GM12865 (cell line): ENCODE measurements at regions not wholly inside any gene's neighbourhood (a gene's known extent, or its start where the extent isn't known, plus 50 kb on each side); places are given as distances from the start of the nearest gene placed in this dataset.

Experiments
- DNase-seq: peaks from one replicate; pipeline ENCODE4 v3.0.0; 2010; ENCODE audit warnings: low read depth
- H3K4me3 ChIP-seq: 2 replicates; pipeline ENCODE4 v1.5.1; 2011; ENCODE audit warnings: mild to moderate bottlenecking, low read depth, low read length, control low read depth
- CTCF ChIP-seq: IDR thresholded peaks from 2 replicates; pipeline ENCODE4 v1.5.1; 2011; ENCODE audit warnings: low read length, control low read depth, low read depth, inconsistent platforms; ENCODE audit not compliant: insufficient read depth; ENCODE audit errors: missing control alignments

GRCh38 chr1:232364654-232365382, 265.1 kb downstream of the SIPA1L2 start:
- no peak for TF ChIP-seq CTCF

GRCh38 chr1:232363008-232363407, 266.9 kb downstream of the SIPA1L2 start:
- no peak for DNase-seq
- H3K4me3 ChIP-seq: no peak overlapping the region
- no peak for TF ChIP-seq CTCF

More at GRCh38 chr1:232364654-232365382, 265.1 kb downstream of the SIPA1L2 start:
- no peak overlapping the region for H3K4me3 ChIP-seq
- no peak for DNase-seq

GRCh38 chr1:232357416-232357815, 272.5 kb downstream of the SIPA1L2 start:
- no peak for TF ChIP-seq CTCF
- no peak for DNase-seq
- no peak overlapping the region for H3K4me3 ChIP-seq

GRCh38 chr1:232355162-232356006, 274.5 kb downstream of the SIPA1L2 start:
- H3K4me3 ChIP-seq: no peak overlapping the region
- DNase-seq: no peak
- TF ChIP-seq CTCF: no peak

- no peak for TF ChIP-seq CTCF
- H3K4me3 ChIP-seq: no peak overlapping the region
- DNase-seq: no peak
Observed at GRCh38 chr1:232353001-232353400, 276.9 kb downstream of the SIPA1L2 start.

- no peak for TF ChIP-seq CTCF
- no peak for DNase-seq
- H3K4me3 ChIP-seq: no peak overlapping the region
Observed at GRCh38 chr1:232352366-232352765, 277.6 kb downstream of the SIPA1L2 start.

GRCh38 chr1:232351335-232351734, 278.6 kb downstream of the SIPA1L2 start:
- no peak for DNase-seq
- TF ChIP-seq CTCF: no peak
- no peak overlapping the region for H3K4me3 ChIP-seq
